NCI-H69 (cell line): ENCODE measurements at regions not wholly inside any gene's neighbourhood (a gene's known extent, or its start where the extent isn't known, plus 50 kb on each side); places are given as distances from the start of the nearest gene placed in this dataset.
A peak's percentile ranks its signal among the peaks of the same experiment; 100 is the strongest.

Experiments used
- DNase-seq: peaks from one replicate; lab custom pipeline; 2025; lab: John Stamatoyannopoulos, UW

DNA sequence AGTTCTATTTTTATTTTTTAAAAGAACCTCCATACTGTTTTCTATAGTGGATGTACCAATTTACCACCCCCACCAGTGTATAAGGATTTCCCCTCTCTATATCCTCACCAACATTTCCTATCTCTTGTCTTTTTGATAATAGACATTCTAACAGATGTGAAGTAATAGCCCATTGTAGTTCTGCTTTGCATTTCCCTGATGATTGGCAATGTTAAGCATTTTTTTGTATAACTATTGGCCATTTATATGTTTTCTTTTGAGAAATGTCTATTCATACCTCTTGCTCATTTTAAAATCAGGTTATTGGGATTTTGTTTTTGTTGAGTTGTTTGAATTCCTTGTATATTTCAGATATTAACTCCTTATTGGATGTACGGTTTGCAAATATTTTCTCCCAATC, 251.1 kb upstream of the HTR2C start:
- DNase-seq, result no peak

DNA sequence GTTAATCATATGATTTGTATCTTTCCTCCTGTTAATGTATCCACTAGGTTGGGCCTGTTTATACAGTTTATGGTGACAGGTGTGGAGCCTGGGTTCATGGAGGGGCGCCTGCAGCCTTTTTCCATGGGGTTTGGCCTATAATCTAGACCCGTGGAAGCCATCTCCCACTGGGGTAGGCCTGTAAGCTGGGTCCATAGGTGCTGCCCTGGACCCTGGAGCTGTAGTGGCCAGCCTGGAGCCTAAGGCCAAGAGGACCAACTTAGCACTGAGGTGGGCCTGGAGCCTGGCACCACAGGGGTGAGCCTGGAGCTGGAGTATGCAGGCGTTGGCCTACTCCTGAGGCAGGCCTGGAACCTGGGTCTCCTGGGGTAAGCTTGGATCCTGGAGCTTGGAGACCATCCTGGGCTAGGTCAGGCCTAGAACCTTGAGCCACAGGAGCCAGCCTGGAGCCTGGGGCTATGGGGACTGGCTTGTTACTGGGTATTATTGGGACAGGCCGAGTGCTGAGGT, 249.4 kb upstream of the HTR2C start:
- DNase-seq, result no peak

DNA sequence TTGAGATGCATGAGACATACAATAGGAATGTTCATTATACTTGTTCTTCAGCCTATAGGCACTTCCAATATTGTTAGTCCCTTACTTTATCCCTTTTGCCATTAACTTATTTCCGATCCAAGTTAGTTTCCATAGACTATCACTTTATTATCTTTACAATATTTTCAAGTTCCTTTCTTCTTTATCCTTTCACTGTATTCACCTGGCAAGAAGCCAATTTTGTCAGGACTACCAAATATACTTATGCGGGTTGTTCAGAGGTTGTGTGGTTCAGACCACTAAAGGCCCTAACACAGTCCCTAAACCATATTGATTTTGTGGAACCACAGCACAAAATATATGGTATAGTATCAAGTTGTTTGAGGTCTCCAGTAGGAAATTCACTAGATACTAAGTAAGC, 245.0 kb upstream of the HTR2C start:
- DNase-seq, result no peak

DNA sequence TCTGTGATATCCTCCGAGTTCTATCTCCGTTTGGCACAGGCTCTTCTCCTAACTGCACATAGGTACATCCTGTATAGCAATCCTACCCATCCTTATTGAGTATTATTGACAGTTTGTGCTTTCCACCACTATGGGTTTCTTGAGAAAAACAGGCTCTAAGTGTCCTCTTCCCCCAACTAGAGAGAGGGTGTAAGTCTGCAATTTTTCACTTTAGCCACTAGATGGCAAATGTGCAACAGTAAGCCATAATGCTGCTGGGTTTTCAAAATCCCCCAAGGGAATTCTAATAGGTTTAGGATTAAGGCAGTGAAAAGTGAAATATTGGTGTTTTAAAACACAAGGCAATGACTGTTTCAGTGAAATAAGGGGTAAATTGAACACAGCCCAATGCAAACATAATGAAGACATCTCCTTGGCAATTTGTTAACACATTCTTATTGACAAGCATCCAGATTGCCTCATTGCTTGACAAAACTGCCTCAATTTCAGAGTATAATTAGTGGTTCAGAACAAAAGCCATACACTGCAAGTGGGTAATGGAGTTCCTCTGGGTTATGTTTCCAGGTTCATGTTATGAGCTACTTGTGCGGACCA, 239.0 kb upstream of the HTR2C start:
- peak; percentile 59 for DNase-seq

DNA sequence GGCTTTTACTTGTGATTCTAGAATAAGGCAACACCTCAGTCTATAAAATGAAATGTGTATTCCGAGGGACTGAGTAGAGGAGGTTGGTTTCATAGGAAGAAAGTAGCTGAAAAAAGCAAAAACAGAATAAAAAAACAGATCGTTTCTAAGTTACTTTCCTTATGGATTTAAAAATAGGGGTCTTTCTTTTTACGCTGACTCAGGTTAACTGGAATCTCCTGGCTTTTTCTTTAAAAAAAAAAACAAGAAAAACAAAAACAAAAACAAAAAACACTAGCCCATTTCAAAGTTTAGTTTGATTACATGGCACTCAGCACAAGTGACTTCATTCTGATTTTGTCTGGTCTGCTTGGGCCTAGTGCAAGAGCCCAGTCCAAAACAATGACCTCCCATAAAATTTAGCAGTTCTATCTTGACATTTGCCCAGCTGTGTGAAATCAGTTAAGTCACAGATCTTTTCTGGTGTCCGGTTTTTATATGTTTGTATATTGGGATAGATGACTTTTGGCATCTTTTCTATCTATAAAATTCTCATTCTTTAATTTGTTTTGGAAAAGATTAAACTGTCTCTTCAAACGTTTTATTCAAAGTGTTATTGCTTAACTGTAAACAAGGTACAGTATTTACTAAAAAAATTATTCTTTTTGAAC, 222.7 kb upstream of the HTR2C start:
- DNase-seq, result no peak

DNA sequence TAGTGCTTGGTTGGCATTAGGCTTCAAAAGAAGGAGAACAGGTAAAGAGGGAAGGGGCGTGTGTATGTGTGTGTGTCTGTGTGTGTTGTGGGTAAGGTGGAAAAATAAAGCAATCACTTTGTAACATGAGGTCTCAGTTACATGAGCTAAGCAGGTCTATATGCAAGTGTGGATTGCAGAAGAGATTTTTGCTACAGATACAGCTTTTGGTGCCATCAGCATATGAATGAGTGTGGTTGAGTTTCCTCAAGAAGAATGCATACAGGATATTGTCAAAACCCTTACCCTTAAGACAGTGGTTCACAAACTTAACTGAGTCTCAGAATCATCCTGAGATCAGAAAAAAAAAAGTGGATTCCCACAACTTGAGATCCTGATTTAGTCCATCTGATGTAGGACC, 220.5 kb upstream of the HTR2C start:
- DNase-seq, result no peak

DNA sequence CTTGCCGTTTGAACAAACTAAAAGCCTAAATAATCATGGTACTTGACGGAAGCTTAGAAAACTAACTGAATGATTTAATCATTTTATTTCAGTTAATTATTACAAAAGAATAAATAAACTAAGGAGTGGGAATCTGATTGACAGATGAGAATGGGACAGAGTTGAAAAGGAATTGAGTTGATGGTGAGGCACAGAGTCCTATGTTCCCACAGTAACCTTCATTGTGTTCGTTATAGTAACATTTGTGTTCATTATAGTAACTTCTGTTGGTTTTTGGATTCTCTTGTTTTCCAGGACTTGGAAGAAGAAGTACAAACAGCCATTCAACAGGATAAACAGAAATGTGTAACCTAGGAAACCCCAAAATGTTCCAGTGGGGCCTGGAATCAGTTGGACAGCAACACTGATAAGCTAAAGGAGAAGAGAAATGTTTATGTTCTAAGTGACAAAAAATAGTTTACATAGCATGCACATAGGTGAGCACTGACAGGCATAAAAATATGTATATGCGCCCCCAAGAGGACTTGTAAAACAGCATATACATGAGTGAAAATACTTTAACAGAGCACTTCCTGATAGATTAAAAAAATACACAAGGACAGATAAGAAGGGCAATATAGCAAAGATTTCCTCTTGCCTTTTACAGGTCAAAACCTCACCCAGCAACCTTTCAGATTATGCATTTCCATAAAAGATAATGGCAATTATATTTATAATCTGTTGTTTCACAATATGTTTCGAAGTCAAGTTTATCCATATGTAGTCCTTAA, 218.6 kb upstream of the HTR2C start:
- DNase-seq, result no peak

DNA sequence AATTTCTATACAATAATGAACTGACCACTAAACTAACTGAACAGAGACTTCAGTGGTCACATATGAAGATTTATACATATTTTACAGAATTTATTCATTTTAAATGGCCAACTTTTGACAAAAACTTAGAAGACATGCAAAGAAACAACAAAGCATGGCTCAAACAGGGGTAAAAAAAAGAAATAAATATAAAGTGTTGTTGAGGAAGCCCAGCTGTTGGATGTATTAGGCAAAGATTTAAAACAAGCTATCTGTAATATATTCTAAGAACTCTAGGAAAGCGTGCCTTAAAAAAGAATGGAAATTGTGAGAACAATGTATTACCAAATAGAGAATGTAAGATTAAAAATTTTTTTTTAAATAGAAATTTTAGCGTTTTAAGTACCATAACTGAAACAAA, 210.9 kb upstream of the HTR2C start:
- DNase-seq, result no peak

DNA sequence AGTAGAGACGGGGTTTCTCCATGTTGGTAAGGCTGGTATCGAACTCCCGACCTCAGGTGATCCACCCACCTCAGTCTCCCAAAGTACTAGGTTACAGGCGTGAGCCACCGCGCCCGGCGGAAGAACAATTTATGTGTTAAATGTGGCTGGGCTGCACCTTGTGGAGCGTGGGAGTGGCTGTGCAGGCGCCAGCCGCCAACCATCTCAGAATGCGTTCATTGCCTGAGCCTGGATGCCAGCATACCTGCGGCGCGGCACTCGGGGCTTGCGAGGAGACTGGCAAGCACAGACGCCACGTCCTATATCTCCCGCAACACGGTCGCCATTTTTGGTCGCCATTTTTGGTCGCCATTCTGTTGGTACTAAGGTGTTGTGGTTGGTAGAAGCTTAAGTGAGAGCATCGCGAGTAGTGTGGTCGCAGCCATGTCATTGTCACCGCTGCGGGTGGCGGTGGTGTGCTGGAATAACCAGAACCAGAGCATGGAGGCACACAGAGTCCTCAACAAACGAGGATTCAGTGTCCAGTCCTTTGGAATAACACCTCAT, 193.6 kb upstream of the HTR2C start:
- no peak for DNase-seq
